Activated CD4-positive, alpha-beta T cell treated with anti-CD3 and anti-CD28 coated beads for 36 hours (primary cell): ENCODE measurements at regions not wholly inside any gene's neighbourhood (a gene's known extent, or its start where the extent isn't known, plus 50 kb on each side); places are given as distances from the start of the nearest gene placed in this dataset.

ENCODE experiments used
- ATAC-seq: fragments of 200-7000 bp; cut with Tn5 transposase; one replicate; pipeline ENCODE4 v1.10.0; 2021; ENCODE audit warnings: mild to moderate bottlenecking, moderate library complexity
- CTCF ChIA-PET: fragments of 350-600 bp; sonication (Branson Sonifier 250); formaldehyde crosslinking; loops from one replicate; lab custom pipeline; 2021; ENCODE audit warnings: antibody characterized with exemption; lab: Charles Lee
- POLR2A ChIA-PET: fragments of 350-600 bp; sonication (Branson Sonifier 250); formaldehyde crosslinking; loops from one replicate; lab custom pipeline; 2021; ENCODE audit warnings: antibody characterized with exemption, inconsistent platforms; lab: Charles Lee
- DNase-seq: peaks from one replicate; pipeline ENCODE4 v3.0.0-alpha.2; 2020
- H3K27ac Mint-ChIP-seq: one replicate; pipeline ENCODE4 v1.8.0; 2021; ENCODE audit warnings: mixed read lengths
- H3K27me3 Mint-ChIP-seq: one replicate; pipeline ENCODE4 v1.8.0; 2021; ENCODE audit warnings: mixed read lengths
- H3K36me3 Mint-ChIP-seq: one replicate; pipeline ENCODE4 v1.8.0; 2021; ENCODE audit warnings: low read depth, mixed read lengths
- H3K4me1 Mint-ChIP-seq: one replicate; pipeline ENCODE4 v1.8.0; 2021; ENCODE audit warnings: mixed read lengths
- H3K4me3 Mint-ChIP-seq: one replicate; pipeline ENCODE4 v1.8.0; 2021; ENCODE audit warnings: mild to moderate bottlenecking, moderate library complexity, mixed read lengths
- H3K9me3 Mint-ChIP-seq: one replicate; pipeline ENCODE4 v1.8.0; 2021; ENCODE audit warnings: low read depth, mixed read lengths
- intact Hi-C, 2 experiments: fragments of 100-400 bp; cut with DNase I in 1 of 2; cut with micrococcal nuclease in 1 of 2; formaldehyde crosslinking; loops; one replicate each; pipeline versions ENCODE4 v1.14.2 to v1.15.1; 2022 to 2024; cut with DNase I, micrococcal nuclease

DNA sequence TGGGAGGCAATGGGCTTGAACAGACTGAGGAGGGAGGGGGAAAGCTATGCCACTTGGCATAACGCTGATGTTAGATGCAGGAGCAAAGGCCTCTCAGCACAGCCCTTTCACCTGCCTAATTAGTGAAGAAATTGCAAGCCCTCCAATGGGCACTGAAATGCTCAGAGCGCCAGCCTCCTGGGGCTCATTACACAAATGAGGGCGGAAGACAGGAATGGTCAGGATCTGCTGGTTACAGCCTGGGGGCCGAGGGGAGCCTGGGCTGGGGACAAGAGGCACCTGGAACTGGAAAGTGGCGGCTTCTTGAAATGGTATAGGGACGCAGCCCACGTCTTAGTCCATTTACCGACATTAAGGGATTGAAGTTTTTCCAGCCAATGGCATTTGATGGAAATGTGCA, 50.2 kb upstream of the PLET1 start:
- Mint-ChIP-seq H3K36me3 (peaks cover 1% of the 10 kb centered on the region), H3K9me3 (peaks cover 7% of the 10 kb centered on the region), H3K27ac (no peak overlapping the region), H3K4me1 (peaks cover 6% of the 10 kb centered on the region), H3K27me3 (no peaks in the 10 kb centered on the region), H3K4me3 (no peak overlapping the region)
- intact Hi-C loops: no loop called here
- CTCF ChIA-PET: interaction anchor here (0.8 kb wide), 1 partner anchor 305 kb away, joined by 3 read pairs; no protein-coding TSS in a partner anchor
- POLR2A ChIA-PET: no interaction called here
- ATAC-seq (no peak), DNase-seq (no peak)

GRCh38 chr11:112315057-112315720, 54.5 kb upstream of the PLET1 start:
- ChIA-PET CTCF (interaction anchor here (0.7 kb wide), 1 partner anchor 31 kb away, joined by 3 read pairs; no protein-coding TSS in a partner anchor), POLR2A (no interaction called here)
- DNase-seq: no peak
- Mint-ChIP-seq H3K27ac (no peak overlapping the region), H3K9me3 (no peaks in the 10 kb centered on the region), H3K4me3 (no peak overlapping the region), H3K36me3 (peaks cover 3% of the 10 kb centered on the region), H3K4me1 (peaks cover 7% of the 10 kb centered on the region), H3K27me3 (no peaks in the 10 kb centered on the region)
- ATAC-seq: no peak
- intact Hi-C loops: no loop called here

- Mint-ChIP-seq H3K27me3 (no peaks in the 10 kb centered on the region), H3K4me1 (peaks cover 7% of the 10 kb centered on the region), H3K9me3 (no peaks in the 10 kb centered on the region), H3K4me3 (no peak overlapping the region), H3K27ac (no peak overlapping the region), H3K36me3 (peaks cover 3% of the 10 kb centered on the region)
- CTCF ChIA-PET: interaction anchor here (0.7 to 1.0 kb wide), 2 partner anchors 12 to 32 kb away, joined by 3 read pairs; no protein-coding TSS in a partner anchor
- no peak for ATAC-seq
- no peak for DNase-seq
- intact Hi-C loops: no loop called here
- POLR2A ChIA-PET: no interaction called here
Observed at GRCh38 chr11:112315861-112316739, 55.4 kb upstream of the PLET1 start.

GRCh38 chr11:112316971-112317370, 56.3 kb upstream of the PLET1 start:
- no peak for ATAC-seq
- CTCF ChIA-PET: interaction anchor here (0.5 to 1.0 kb wide), 2 partner anchors 11 to 130 kb away, joined by 3 to 5 read pairs; no protein-coding TSS in a partner anchor
- no peaks in the 10 kb centered on the region for H3K9me3 Mint-ChIP-seq

GRCh38 chr11:112318184-112318591, 57.5 kb upstream of the PLET1 start:
- no peak for DNase-seq
- Mint-ChIP-seq H3K27me3 (no peaks in the 10 kb centered on the region), H3K4me1 (peaks cover 24% of the 10 kb centered on the region), H3K36me3 (peaks cover 2% of the 10 kb centered on the region), H3K4me3 (no peak overlapping the region), H3K27ac (no peak overlapping the region), H3K9me3 (no peaks in the 10 kb centered on the region)
- ATAC-seq: no peak
- ChIA-PET POLR2A (no interaction called here), CTCF (no interaction called here)
- intact Hi-C loops: loop anchor here in 1 of 2 experiments (2.0 kb wide), 1 partner anchor 31 kb away; no protein-coding TSS in a partner anchor

More at GRCh38 chr11:112316971-112317370, 56.3 kb upstream of the PLET1 start:
- DNase-seq: no peak
- H3K27ac Mint-ChIP-seq: no peak overlapping the region
- peaks cover 3% of the 10 kb centered on the region for H3K36me3 Mint-ChIP-seq
- POLR2A ChIA-PET: no interaction called here
- no peaks in the 10 kb centered on the region for H3K27me3 Mint-ChIP-seq
- H3K4me1 Mint-ChIP-seq: peaks cover 16% of the 10 kb centered on the region
- intact Hi-C loops: no loop called here
- H3K4me3 Mint-ChIP-seq: no peak overlapping the region

DNA sequence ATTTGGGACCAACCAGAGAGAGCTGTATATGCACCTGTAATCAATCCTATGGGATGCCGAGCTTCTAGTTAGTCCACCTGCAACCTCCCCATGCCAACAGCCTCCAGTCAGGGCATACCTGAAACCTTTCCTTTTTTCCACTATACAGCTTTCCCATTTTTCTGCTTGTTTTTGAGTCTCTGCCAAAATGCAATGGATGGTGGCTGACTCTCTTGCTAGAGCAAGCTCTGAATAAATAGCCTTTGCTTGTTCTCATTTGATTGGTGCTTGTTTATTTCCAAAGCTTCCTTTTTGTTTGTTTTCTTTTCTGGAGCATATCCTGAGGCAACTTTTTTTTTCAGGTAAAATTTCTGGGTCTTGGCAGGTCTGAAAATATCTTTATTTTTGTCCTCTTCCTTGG, 58.0 kb upstream of the PLET1 start:
- H3K4me1 Mint-ChIP-seq: peaks cover 24% of the 10 kb centered on the region
- no peak for DNase-seq
- intact Hi-C loops: loop anchor here in 1 of 2 experiments (2.0 kb wide), 1 partner anchor 30 kb away; no protein-coding TSS in a partner anchor
- no peak overlapping the region for H3K4me3 Mint-ChIP-seq
- ChIA-PET CTCF (no interaction called here), POLR2A (no interaction called here)
- H3K9me3 Mint-ChIP-seq: peaks cover 2% of the 10 kb centered on the region
- H3K36me3 Mint-ChIP-seq: peaks cover 2% of the 10 kb centered on the region
- no peak for ATAC-seq
- no peak overlapping the region for H3K27ac Mint-ChIP-seq
- H3K27me3 Mint-ChIP-seq: no peaks in the 10 kb centered on the region

DNA sequence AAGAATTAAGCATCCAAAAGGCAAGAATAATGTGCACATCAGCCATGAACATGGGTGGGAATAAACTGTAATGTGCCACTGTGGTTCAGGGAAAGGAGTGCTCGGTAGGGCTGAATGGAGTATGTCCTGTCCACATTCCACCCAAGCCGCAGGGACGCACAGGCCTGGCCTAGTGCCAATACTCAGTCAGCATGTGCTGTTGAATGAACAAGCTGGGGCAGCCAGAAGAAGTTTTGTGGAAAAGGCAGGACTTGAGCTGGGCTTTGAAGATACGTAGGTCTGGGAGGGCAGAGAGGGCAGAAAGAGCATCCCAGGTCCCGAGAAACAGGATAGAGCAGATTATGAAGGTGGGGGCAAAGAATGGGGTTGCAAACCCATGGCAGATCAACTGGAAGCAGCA, 60.0 kb upstream of the PLET1 start:
- ChIA-PET CTCF (interaction anchor here (1.0 kb wide), 1 partner anchor 40 kb away, joined by 3 read pairs; no protein-coding TSS in a partner anchor), POLR2A (no interaction called here)
- H3K27ac Mint-ChIP-seq: no peak overlapping the region
- no peak for ATAC-seq
- H3K4me3 Mint-ChIP-seq: no peak overlapping the region
- peaks cover 2% of the 10 kb centered on the region for H3K36me3 Mint-ChIP-seq
- H3K27me3 Mint-ChIP-seq: no peaks in the 10 kb centered on the region
- DNase-seq: no peak
- intact Hi-C loops: no loop called here
- H3K4me1 Mint-ChIP-seq: peaks cover 18% of the 10 kb centered on the region
- H3K9me3 Mint-ChIP-seq: peaks cover 2% of the 10 kb centered on the region

DNA sequence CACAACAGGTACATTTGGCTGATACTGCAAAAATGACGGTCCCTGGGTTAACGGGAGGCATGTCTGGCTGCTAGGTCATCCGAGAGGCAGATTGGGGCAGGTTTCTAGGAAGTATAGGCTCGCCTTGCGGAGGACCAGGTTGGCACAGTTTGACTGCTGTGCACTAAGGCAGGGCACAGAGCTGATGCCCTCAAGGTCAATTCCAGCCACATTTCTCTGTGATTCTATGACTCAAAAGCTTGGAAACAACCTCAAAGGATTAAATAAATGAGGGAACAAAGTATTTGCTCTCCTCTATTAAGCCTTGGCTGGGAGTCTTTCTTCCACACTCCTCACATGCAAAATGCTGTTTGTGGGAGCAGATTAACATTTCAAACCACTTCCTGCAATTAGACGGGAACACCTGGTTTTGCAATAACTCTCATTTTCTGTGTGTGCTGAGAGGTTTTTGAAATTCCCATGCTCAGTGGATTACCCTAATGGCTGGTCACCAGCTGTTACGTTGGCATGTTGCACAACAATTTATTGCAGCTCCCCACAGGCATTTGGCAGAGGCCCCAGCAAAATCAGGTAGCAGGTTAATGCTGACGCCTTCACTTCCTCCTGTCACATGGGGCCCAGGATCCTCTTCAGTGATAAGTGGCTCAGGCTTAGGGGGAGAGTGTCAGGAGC, 61.0 kb upstream of the PLET1 start:
- no peak for DNase-seq
- ChIA-PET POLR2A (no interaction called here), CTCF (interaction anchor here (1.0 kb wide), 1 partner anchor 41 kb away, joined by 3 read pairs; no protein-coding TSS in a partner anchor)
- H3K27me3 Mint-ChIP-seq: no peaks in the 10 kb centered on the region
- H3K4me3 Mint-ChIP-seq: no peak overlapping the region
- peaks cover 18% of the 10 kb centered on the region for H3K4me1 Mint-ChIP-seq
- intact Hi-C loops: no loop called here
- peaks cover 5% of the 10 kb centered on the region for H3K36me3 Mint-ChIP-seq
- peak; percentile 47 for ATAC-seq
- H3K27ac Mint-ChIP-seq: peak overlapping the region; percentile 39
- H3K9me3 Mint-ChIP-seq: peaks cover 5% of the 10 kb centered on the region

- H3K4me3 Mint-ChIP-seq: no peak overlapping the region
- peaks cover 18% of the 10 kb centered on the region for H3K4me1 Mint-ChIP-seq
- H3K36me3 Mint-ChIP-seq: peaks cover 5% of the 10 kb centered on the region
- H3K27me3 Mint-ChIP-seq: no peaks in the 10 kb centered on the region
- ChIA-PET CTCF (interaction anchor here (1.0 to 1.3 kb wide), 2 partner anchors 42 to 233 kb away, joined by 3 to 5 read pairs; no protein-coding TSS in a partner anchor), POLR2A (no interaction called here)
- no peak for ATAC-seq
- intact Hi-C loops: no loop called here
- H3K27ac Mint-ChIP-seq: peak overlapping the region; percentile 39
- DNase-seq: no peak
- peaks cover 7% of the 10 kb centered on the region for H3K9me3 Mint-ChIP-seq
Observed at GRCh38 chr11:112322173-112322790, 61.6 kb upstream of the PLET1 start.

DNA sequence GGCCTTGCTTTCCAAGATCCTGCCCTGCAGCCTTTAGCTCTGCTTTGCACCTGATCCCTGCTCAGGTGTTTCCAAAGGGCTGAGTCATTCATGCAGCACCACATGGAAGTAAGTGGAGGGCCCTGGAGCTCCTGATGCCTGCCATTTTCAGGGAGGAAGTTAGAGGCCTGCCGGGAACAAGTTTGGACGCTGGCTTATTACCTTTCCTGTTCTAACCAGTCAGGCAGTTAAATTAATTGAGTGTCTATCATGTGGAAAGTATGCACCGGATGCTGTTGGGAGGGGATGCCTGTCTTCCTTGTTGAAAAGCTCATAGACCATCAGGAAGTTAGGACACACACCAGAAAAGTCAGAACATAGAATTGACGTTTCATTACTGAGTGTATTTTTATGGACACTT, 73.7 kb upstream of the PLET1 start:
- no peak overlapping the region for H3K4me3 Mint-ChIP-seq
- peaks cover 5% of the 10 kb centered on the region for H3K9me3 Mint-ChIP-seq
- H3K27ac Mint-ChIP-seq: no peak overlapping the region
- H3K36me3 Mint-ChIP-seq: peaks cover 10% of the 10 kb centered on the region
- ChIA-PET CTCF (interaction anchor here (0.8 to 1.5 kb wide), 3 partner anchors 34 to 1896 kb away, joined by 3 read pairs; no protein-coding TSS in a partner anchor), POLR2A (no interaction called here)
- no peaks in the 10 kb centered on the region for H3K4me1 Mint-ChIP-seq
- intact Hi-C loops: no loop called here
- DNase-seq (no peak), ATAC-seq (no peak)
- H3K27me3 Mint-ChIP-seq: no peaks in the 10 kb centered on the region
